ENCODE measurements at regions not wholly inside any gene's neighbourhood (a gene's known extent, or its start where the extent isn't known, plus 50 kb on each side); places are given as distances from the start of the nearest gene placed in this dataset.

- WGBS, 2 donors: 84 to 87% methylated on average over 7 of the region's 7 CpGs
- intact Hi-C loops (cut with DNase I): no loop called here
- Histone ChIP-seq H3K9me3 (ENCODE audit: control insufficient read depth, low read length) (no peaks in the 10 kb centered on the region), H3K27me3 (ENCODE audit: control insufficient read depth in 1 of 2, insufficient read depth in 2 of 2, low read length in 1 of 2) (no peaks in the 10 kb centered on the region), H3K4me3 (ENCODE audit: low read length in 2 of 2) (no peak overlapping the region), H3K36me3 (ENCODE audit: control insufficient read depth in 1 of 2, insufficient read depth in 2 of 2, low read length in 1 of 2) (no peaks in the 10 kb centered on the region), H3K27ac (ENCODE audit: low read depth in 1 of 2, low read length in 2 of 2) (no peak overlapping the region), H3K4me1 (ENCODE audit: control insufficient read depth in 1 of 2, insufficient read depth in 2 of 2, low read length in 2 of 2) (peaks cover 0 to 4% of the 10 kb centered on the region in 2 donors)
- DNase-seq: peak in 1 of 2 donors; percentile 45
- no peak for ATAC-seq (ENCODE audit: low FRiP score)
Measured at GRCh38 chrX:10043386-10043785, 76.2 kb downstream of the CLDN34 start.

DNA sequence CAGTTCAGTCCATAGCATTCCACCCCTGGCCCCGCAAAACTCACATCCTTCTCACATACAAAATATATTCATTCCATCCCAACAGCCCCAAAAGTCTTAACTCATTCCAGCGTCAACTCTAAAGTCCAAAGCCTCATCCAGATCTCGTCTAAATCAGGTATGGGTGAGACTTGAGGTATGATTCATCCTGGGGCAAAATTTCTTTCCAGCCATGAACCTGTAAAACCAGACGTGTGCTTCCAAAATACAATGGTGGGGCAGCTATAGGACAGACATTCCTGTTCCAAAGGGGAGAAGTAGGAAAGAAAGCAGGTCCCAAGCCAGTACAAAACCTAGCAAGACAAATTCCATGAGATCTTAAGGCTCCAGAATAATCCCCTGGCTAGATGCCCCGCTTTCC, 76.9 kb downstream of the CLDN34 start:
- intact Hi-C loops (cut with DNase I): no loop called here
- Histone ChIP-seq H3K27me3 (ENCODE audit: control insufficient read depth in 1 of 2, insufficient read depth in 2 of 2, low read length in 1 of 2) (no peaks in the 10 kb centered on the region), H3K27ac (ENCODE audit: low read depth in 1 of 2, low read length in 2 of 2) (no peak overlapping the region), H3K4me3 (ENCODE audit: low read length in 2 of 2) (no peak overlapping the region), H3K9me3 (ENCODE audit: control insufficient read depth, low read length) (no peaks in the 10 kb centered on the region), H3K4me1 (ENCODE audit: control insufficient read depth in 1 of 2, insufficient read depth in 2 of 2, low read length in 2 of 2) (peaks cover 0 to 4% of the 10 kb centered on the region in 2 donors), H3K36me3 (ENCODE audit: control insufficient read depth in 1 of 2, insufficient read depth in 2 of 2, low read length in 1 of 2) (no peaks in the 10 kb centered on the region)
- ATAC-seq (ENCODE audit: low FRiP score): no peak
- DNase-seq: no peak
- 77 to 93% methylated on average over 5 of the region's 5 CpGs for WGBS, 2 donors

DNA sequence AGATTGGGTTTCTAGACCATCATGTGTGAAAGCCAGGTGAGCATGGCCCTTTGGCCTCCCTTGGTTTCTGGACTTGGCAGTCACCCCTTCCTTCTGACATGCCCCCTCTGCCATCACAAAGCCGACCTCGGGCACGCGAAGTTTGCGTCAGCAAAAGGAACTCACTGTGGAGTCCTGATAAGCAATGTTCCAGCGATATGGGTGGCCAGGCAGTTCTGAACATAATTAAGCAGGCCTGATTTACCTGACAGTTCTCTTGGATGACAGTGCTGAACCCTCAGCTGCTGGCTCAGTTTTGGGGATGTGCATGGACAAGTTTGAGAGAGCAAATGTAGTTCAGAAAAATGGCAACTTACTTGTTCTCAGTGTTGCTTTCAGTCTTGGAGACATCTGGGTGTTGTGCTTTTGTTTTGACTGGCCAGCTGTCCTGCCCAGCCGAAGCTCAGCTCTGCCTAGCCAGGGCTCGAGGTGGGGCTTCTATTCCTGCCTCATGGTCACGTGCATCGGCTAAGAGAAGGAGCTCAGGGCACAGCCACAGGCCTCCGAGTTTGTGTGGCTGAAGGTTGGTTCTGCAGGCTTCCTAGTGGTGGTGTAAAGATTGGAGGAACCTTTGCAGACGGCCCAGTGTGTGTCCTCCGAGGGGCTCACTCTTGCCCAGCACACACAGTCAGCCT, 78.3 kb downstream of the CLDN34 start:
- peaks cover 0 to 4% of the 10 kb centered on the region in 2 donors for H3K4me1 ChIP-seq (ENCODE audit: control insufficient read depth in 1 of 2, insufficient read depth in 2 of 2, low read length in 2 of 2)
- no peak overlapping the region for H3K4me3 ChIP-seq (ENCODE audit: low read length in 2 of 2)
- H3K9me3 ChIP-seq (ENCODE audit: control insufficient read depth, low read length): no peaks in the 10 kb centered on the region
- intact Hi-C loops (cut with DNase I): no loop called here
- no peaks in the 10 kb centered on the region for H3K27me3 ChIP-seq (ENCODE audit: control insufficient read depth in 1 of 2, insufficient read depth in 2 of 2, low read length in 1 of 2)
- peak; percentile 70 to 77 for DNase-seq
- H3K36me3 ChIP-seq (ENCODE audit: control insufficient read depth in 1 of 2, insufficient read depth in 2 of 2, low read length in 1 of 2): no peaks in the 10 kb centered on the region
- ATAC-seq (ENCODE audit: low FRiP score): peak; percentile 67
- peak overlapping the region in 1 of 2 donors; percentile 87 for H3K27ac ChIP-seq (ENCODE audit: low read depth in 1 of 2, low read length in 2 of 2)
- WGBS, 2 donors: 9 to 44% methylated on average over 13 of the region's 13 CpGs

DNA sequence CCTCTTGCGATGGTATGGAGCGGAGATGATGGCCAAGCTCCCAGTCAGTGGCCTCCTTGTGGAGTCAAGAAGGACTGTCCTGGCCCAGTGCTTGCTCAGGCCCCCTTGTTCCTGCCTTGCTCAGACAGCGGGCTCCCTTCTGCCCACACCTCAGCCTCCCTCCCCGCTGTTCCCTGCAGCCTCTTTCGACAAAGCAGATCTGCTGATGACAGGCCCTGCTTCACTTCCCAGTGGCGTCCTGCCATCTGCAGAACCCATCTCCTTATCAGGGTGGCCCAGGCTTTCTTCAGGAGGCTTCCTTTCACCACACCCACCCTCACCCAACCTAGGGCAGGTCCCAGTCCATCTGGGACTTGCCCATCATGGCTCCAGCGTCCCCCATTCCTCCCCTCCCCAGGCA, 80.0 kb downstream of the CLDN34 start:
- H3K27me3 ChIP-seq (ENCODE audit: control insufficient read depth in 1 of 2, insufficient read depth in 2 of 2, low read length in 1 of 2): no peaks in the 10 kb centered on the region
- H3K4me3 ChIP-seq (ENCODE audit: low read length in 2 of 2): no peak overlapping the region
- peak overlapping the region in 1 of 2 donors; percentile 26 for H3K27ac ChIP-seq (ENCODE audit: low read depth in 1 of 2, low read length in 2 of 2)
- ATAC-seq (ENCODE audit: low FRiP score) (no peak), DNase-seq (peak in 1 of 2 donors; percentile 54)
- no peaks in the 10 kb centered on the region for H3K36me3 ChIP-seq (ENCODE audit: control insufficient read depth in 1 of 2, insufficient read depth in 2 of 2, low read length in 1 of 2)
- intact Hi-C loops (cut with DNase I): no loop called here
- H3K9me3 ChIP-seq (ENCODE audit: control insufficient read depth, low read length): no peaks in the 10 kb centered on the region
- WGBS, 2 donors: 83 to 94% methylated on average over 7 of the region's 7 CpGs
- H3K4me1 ChIP-seq (ENCODE audit: control insufficient read depth in 1 of 2, insufficient read depth in 2 of 2, low read length in 2 of 2): peaks cover 0 to 3% of the 10 kb centered on the region in 2 donors

- Histone ChIP-seq H3K36me3 (ENCODE audit: control insufficient read depth in 1 of 2, insufficient read depth in 2 of 2, low read length in 1 of 2) (no peaks in the 10 kb centered on the region), H3K27ac (ENCODE audit: low read depth in 1 of 2, low read length in 2 of 2) (peak overlapping the region in 1 of 2 donors; percentile 32), H3K9me3 (ENCODE audit: control insufficient read depth, low read length) (no peaks in the 10 kb centered on the region), H3K4me1 (ENCODE audit: control insufficient read depth in 1 of 2, insufficient read depth in 2 of 2, low read length in 2 of 2) (peaks cover 0 to 3% of the 10 kb centered on the region in 2 donors), H3K4me3 (ENCODE audit: low read length in 2 of 2) (no peak overlapping the region), H3K27me3 (ENCODE audit: control insufficient read depth in 1 of 2, insufficient read depth in 2 of 2, low read length in 1 of 2) (no peaks in the 10 kb centered on the region)
- ATAC-seq (ENCODE audit: low FRiP score) (no peak), DNase-seq (no peak)
- intact Hi-C loops (cut with DNase I): no loop called here
- 22 to 49% methylated on average over 6 of the region's 6 CpGs for WGBS, 2 donors
Measured at GRCh38 chrX:10047631-10048030, 80.5 kb downstream of the CLDN34 start.

- peaks cover 0 to 3% of the 10 kb centered on the region in 2 donors for H3K4me1 ChIP-seq (ENCODE audit: control insufficient read depth in 1 of 2, insufficient read depth in 2 of 2, low read length in 2 of 2)
- no peak for ATAC-seq (ENCODE audit: low FRiP score)
Measured at GRCh38 chrX:10048076-10048475, 80.9 kb downstream of the CLDN34 start.

DNA sequence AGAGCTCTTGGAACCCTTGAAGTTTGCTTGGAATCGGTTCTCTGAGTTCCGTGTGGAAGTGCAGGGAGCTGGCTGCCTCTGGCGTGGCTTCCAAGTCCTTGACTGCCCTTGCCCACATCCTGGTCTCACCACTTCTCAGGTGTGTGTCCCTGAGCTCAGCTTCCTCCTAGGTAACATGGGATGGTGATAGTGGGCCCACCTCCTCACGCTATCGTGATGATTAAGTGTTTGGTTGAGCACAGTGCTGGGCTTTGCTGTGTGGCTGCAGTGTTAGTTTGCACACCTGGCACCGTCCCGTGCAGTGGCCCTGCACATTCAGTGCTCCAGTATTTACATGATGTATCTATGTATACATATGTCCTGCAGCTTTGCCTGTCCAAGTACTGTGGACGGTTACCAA, 81.5 kb downstream of the CLDN34 start:
- ATAC-seq (ENCODE audit: low FRiP score) (no peak), DNase-seq (peak in 1 of 2 donors; percentile 39)
- intact Hi-C loops (cut with DNase I): no loop called here
- peak overlapping the region in 1 of 2 donors; percentile 12 for H3K27ac ChIP-seq (ENCODE audit: low read depth in 1 of 2, low read length in 2 of 2)
- H3K4me1 ChIP-seq (ENCODE audit: control insufficient read depth in 1 of 2, insufficient read depth in 2 of 2, low read length in 2 of 2): peaks cover 0 to 3% of the 10 kb centered on the region in 2 donors
- 25 to 40% methylated on average over 8 of the region's 8 CpGs for WGBS, 2 donors
- no peak overlapping the region for H3K4me3 ChIP-seq (ENCODE audit: low read length in 2 of 2)
- H3K27me3 ChIP-seq (ENCODE audit: control insufficient read depth in 1 of 2, insufficient read depth in 2 of 2, low read length in 1 of 2): no peaks in the 10 kb centered on the region
- H3K36me3 ChIP-seq (ENCODE audit: control insufficient read depth in 1 of 2, insufficient read depth in 2 of 2, low read length in 1 of 2): no peaks in the 10 kb centered on the region
- no peaks in the 10 kb centered on the region for H3K9me3 ChIP-seq (ENCODE audit: control insufficient read depth, low read length)

More at GRCh38 chrX:10048076-10048475, 80.9 kb downstream of the CLDN34 start:
- no peaks in the 10 kb centered on the region for H3K27me3 ChIP-seq (ENCODE audit: control insufficient read depth in 1 of 2, insufficient read depth in 2 of 2, low read length in 1 of 2)
- peak in 1 of 2 donors; percentile 57 for DNase-seq
- no peaks in the 10 kb centered on the region for H3K36me3 ChIP-seq (ENCODE audit: control insufficient read depth in 1 of 2, insufficient read depth in 2 of 2, low read length in 1 of 2)
- intact Hi-C loops (cut with DNase I): no loop called here
- 4 to 30% methylated on average over 10 of the region's 10 CpGs for WGBS, 2 donors
- no peaks in the 10 kb centered on the region for H3K9me3 ChIP-seq (ENCODE audit: control insufficient read depth, low read length)
- peak overlapping the region in 1 of 2 donors; percentile 32 for H3K27ac ChIP-seq (ENCODE audit: low read depth in 1 of 2, low read length in 2 of 2)
- H3K4me3 ChIP-seq (ENCODE audit: low read length in 2 of 2): no peak overlapping the region

- 64 to 65% methylated on average over 3 of the region's 3 CpGs for WGBS, 2 donors
- intact Hi-C loops (cut with DNase I): no loop called here
- Histone ChIP-seq H3K27me3 (ENCODE audit: control insufficient read depth in 1 of 2, insufficient read depth in 2 of 2, low read length in 1 of 2) (no peaks in the 10 kb centered on the region), H3K9me3 (ENCODE audit: control insufficient read depth, low read length) (no peaks in the 10 kb centered on the region), H3K36me3 (ENCODE audit: control insufficient read depth in 1 of 2, insufficient read depth in 2 of 2, low read length in 1 of 2) (no peaks in the 10 kb centered on the region), H3K27ac (ENCODE audit: low read depth in 1 of 2, low read length in 2 of 2) (no peak overlapping the region), H3K4me3 (ENCODE audit: low read length in 2 of 2) (no peak overlapping the region), H3K4me1 (ENCODE audit: control insufficient read depth in 1 of 2, insufficient read depth in 2 of 2, low read length in 2 of 2) (peaks cover 0 to 3% of the 10 kb centered on the region in 2 donors)
- ATAC-seq (ENCODE audit: low FRiP score) (no peak), DNase-seq (no peak)
Measured at GRCh38 chrX:10049236-10049635, 82.1 kb downstream of the CLDN34 start.

GRCh38 chrX:10050481-10050880, 83.3 kb downstream of the CLDN34 start:
- DNase-seq (peak in 1 of 2 donors; percentile 39), ATAC-seq (ENCODE audit: low FRiP score) (no peak)
- H3K4me1 ChIP-seq (ENCODE audit: control insufficient read depth in 1 of 2, insufficient read depth in 2 of 2, low read length in 2 of 2): no peaks in the 10 kb centered on the region
- no peaks in the 10 kb centered on the region for H3K27me3 ChIP-seq (ENCODE audit: control insufficient read depth in 1 of 2, insufficient read depth in 2 of 2, low read length in 1 of 2)
- WGBS, 2 donors: 45 to 59% methylated on average over 5 of the region's 5 CpGs
- no peaks in the 10 kb centered on the region for H3K9me3 ChIP-seq (ENCODE audit: control insufficient read depth, low read length)
- H3K27ac ChIP-seq (ENCODE audit: low read depth in 1 of 2, low read length in 2 of 2): no peak overlapping the region
- no peaks in the 10 kb centered on the region for H3K36me3 ChIP-seq (ENCODE audit: control insufficient read depth in 1 of 2, insufficient read depth in 2 of 2, low read length in 1 of 2)
- no peak overlapping the region for H3K4me3 ChIP-seq (ENCODE audit: low read length in 2 of 2)
- intact Hi-C loops (cut with DNase I): no loop called here
